ENCODE measurements at regions not wholly inside any gene's neighbourhood (a gene's known extent, or its start where the extent isn't known, plus 50 kb on each side); places are given as distances from the start of the nearest gene placed in this dataset.

GRCh38 chr7:118711688-118712087 is 487.2 kb downstream of the ANKRD7 start:
- no peak for DNase-seq

GRCh38 chr7:118713039-118713438 is 488.5 kb downstream of the ANKRD7 start:
- no peak for DNase-seq

- no peak for DNase-seq
These were observed 496.1 kb downstream of the ANKRD7 start for GRCh38 chr7:118720632-118721031.

GRCh38 chr7:118731854-118732253 is 507.4 kb downstream of the ANKRD7 start:
- DNase-seq, result no peak

GRCh38 chr7:118734541-118734940 is 510.0 kb downstream of the ANKRD7 start:
- DNase-seq, result no peak

GRCh38 chr7:118735441-118735840 is 510.9 kb downstream of the ANKRD7 start:
- DNase-seq, result no peak

- no peak for DNase-seq
These were observed 513.4 kb downstream of the ANKRD7 start for GRCh38 chr7:118737935-118738334.

GRCh38 chr7:118745927-118746326 is 521.4 kb downstream of the ANKRD7 start:
- no peak for DNase-seq

- DNase-seq, result no peak
These were observed 523.0 kb downstream of the ANKRD7 start for GRCh38 chr7:118747473-118747872.

- DNase-seq, result no peak
These were observed 529.0 kb downstream of the ANKRD7 start for GRCh38 chr7:118753479-118753878.

- no peak for DNase-seq
These were observed 530.1 kb downstream of the ANKRD7 start for GRCh38 chr7:118754608-118755007.

- no peak for DNase-seq
These were observed 530.6 kb downstream of the ANKRD7 start for GRCh38 chr7:118755067-118755625.

GRCh38 chr7:118757066-118757465 is 532.6 kb downstream of the ANKRD7 start:
- no peak for DNase-seq

GRCh38 chr7:118758582-118758981 is 534.1 kb downstream of the ANKRD7 start:
- DNase-seq, result no peak

GRCh38 chr7:118759921-118760320 is 535.4 kb downstream of the ANKRD7 start:
- no peak for DNase-seq

- no peak for DNase-seq
These were observed 537.9 kb downstream of the ANKRD7 start for GRCh38 chr7:118762451-118762850.

- DNase-seq, result no peak
These were observed 539.7 kb downstream of the ANKRD7 start for GRCh38 chr7:118764221-118764620.

GRCh38 chr7:118771672-118772071 is 547.2 kb downstream of the ANKRD7 start:
- no peak for DNase-seq

- no peak for DNase-seq
These were observed 552.8 kb downstream of the ANKRD7 start for GRCh38 chr7:118777308-118777707.

- no peak for DNase-seq
These were observed 568.2 kb downstream of the ANKRD7 start for GRCh38 chr7:118792682-118793081.

GRCh38 chr7:118793582-118793981 is 569.1 kb downstream of the ANKRD7 start:
- DNase-seq, result no peak

- no peak for DNase-seq
These were observed 569.9 kb downstream of the ANKRD7 start for GRCh38 chr7:118794419-118794818.

GRCh38 chr7:118801366-118801765 is 576.9 kb downstream of the ANKRD7 start:
- no peak for DNase-seq

GRCh38 chr7:118802726-118803125 is 578.2 kb downstream of the ANKRD7 start:
- DNase-seq, result no peak

- DNase-seq, result no peak
These were observed 601.7 kb downstream of the ANKRD7 start for GRCh38 chr7:118826246-118826645.

GRCh38 chr7:118836933-118837332 is 612.4 kb downstream of the ANKRD7 start:
- DNase-seq, result no peak
